ENCODE measurements at regions not wholly inside any gene's neighbourhood (a gene's known extent, or its start where the extent isn't known, plus 50 kb on each side); places are given as distances from the start of the nearest gene placed in this dataset.

DNA sequence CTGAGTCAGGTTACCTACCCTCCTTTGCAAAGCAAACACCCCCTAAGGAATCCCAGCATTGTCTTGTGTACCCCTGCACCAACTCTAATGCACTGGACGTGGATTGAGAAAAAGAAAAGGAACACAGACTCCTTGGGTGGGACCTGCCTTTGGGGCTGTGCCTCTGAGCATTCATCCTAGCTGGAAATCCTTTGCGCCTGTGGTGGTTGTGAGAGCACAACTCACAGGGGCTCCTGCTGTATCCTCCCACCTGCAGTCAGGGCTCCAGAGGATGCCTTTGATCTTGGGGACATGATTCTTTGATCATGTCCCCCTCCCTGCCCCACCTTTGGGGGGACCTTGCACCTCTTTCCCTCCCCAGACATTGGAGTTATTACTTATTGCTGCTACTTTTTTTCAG lies 338.5 kb downstream of the GADD45G start:
- ATAC-seq (no peak), DNase-seq (no peak)
- H3K36me3 ChIP-seq = no peaks in the 10 kb centered on the region
- H3K4me3 ChIP-seq = no peak overlapping the region
- no peak overlapping the region for H3K27ac ChIP-seq
- TF ChIP-seq, protein P1, sequence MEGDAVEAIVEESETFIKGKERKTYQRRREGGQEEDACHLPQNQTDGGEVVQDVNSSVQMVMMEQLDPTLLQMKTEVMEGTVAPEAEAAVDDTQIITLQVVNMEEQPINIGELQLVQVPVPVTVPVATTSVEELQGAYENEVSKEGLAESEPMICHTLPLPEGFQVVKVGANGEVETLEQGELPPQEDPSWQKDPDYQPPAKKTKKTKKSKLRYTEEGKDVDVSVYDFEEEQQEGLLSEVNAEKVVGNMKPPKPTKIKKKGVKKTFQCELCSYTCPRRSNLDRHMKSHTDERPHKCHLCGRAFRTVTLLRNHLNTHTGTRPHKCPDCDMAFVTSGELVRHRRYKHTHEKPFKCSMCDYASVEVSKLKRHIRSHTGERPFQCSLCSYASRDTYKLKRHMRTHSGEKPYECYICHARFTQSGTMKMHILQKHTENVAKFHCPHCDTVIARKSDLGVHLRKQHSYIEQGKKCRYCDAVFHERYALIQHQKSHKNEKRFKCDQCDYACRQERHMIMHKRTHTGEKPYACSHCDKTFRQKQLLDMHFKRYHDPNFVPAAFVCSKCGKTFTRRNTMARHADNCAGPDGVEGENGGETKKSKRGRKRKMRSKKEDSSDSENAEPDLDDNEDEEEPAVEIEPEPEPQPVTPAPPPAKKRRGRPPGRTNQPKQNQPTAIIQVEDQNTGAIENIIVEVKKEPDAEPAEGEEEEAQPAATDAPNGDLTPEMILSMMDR (IDR thresholded peaks at IDR 0.05) = no peak
- H3K9me3 ChIP-seq = no peaks in the 10 kb centered on the region
- peaks cover 0 to 2% of the 10 kb centered on the region in 2 donors for H3K4me1 ChIP-seq
- intact Hi-C loops (cut with DNase I) = no loop called here
- H3K27me3 ChIP-seq = no peaks in the 10 kb centered on the region

DNA sequence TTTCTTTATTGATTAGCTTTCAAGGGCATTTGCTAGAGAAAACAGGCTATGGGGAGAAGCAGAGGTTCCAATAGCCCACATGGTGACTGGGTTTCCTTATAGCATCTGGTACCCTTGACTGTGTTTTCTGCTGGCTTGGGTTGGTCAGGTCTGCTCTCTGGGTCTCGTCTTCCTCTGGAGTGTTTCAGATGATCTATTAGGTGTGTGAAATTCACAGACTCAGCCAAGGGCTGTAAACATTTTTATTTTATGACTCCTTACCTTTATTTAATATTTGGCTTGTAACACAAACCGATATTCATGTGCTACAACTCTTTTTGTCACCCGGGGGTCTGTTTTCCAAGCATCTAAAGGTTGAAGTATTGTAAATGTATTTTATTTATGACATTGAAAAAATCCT lies 338.9 kb downstream of the GADD45G start:
- DNase-seq (no peak), ATAC-seq (no peak)
- intact Hi-C loops (cut with DNase I) = no loop called here
- Histone ChIP-seq H3K36me3 (no peaks in the 10 kb centered on the region), H3K4me3 (no peak overlapping the region), H3K27me3 (no peaks in the 10 kb centered on the region), H3K4me1 (peaks cover 0 to 2% of the 10 kb centered on the region in 2 donors), H3K9me3 (no peaks in the 10 kb centered on the region), H3K27ac (no peak overlapping the region)
- TF ChIP-seq, protein P1 (IDR thresholded peaks at IDR 0.05) = no peak

DNA sequence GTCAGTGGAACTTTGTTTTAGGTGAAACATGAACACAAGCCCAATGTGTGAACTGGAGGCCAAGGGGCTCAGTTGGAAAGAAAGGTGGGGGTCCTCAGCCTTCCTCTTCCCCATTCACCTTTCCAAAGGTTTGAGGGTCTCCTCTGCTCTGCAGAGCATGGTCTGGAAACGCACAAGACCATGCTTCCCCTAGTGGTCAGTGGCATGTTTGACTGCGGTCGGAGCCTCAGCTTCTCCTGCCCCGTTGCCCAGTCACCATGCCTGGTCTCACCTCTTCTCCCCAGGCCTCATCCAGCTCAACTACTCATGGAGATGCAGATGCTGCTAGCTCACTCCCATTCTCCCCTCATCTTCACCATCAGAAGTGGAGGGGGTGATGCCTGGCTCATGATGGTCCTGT lies 340.3 kb downstream of the GADD45G start:
- ATAC-seq (no peak), DNase-seq (no peak)
- H3K27ac ChIP-seq = no peak overlapping the region
- no peaks in the 10 kb centered on the region for H3K27me3 ChIP-seq
- H3K4me3 ChIP-seq = no peak overlapping the region
- peaks cover 0 to 2% of the 10 kb centered on the region in 2 donors for H3K4me1 ChIP-seq
- TF ChIP-seq, protein P1 (IDR thresholded peaks at IDR 0.05) = no peak
- no peaks in the 10 kb centered on the region for H3K9me3 ChIP-seq
- intact Hi-C loops (cut with DNase I) = no loop called here
- no peaks in the 10 kb centered on the region for H3K36me3 ChIP-seq

DNA sequence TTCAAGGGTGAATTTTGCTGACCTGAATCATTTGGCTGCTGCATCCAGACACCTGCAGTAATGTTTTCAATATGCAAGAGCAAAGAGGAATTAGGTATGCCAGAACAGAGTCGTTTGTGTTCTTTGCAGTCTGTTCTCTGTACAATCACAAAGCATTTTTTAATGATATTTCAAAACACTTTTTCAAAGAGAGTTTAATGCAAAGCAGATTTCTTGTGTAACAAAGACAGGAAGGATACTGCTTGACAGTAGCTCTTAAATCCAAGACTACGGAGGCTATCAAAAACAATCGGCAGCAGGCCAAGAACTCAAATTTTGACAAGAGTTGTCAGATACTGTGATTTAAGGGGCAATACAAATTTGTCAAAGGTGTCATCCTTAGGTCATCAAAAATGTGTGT lies 341.9 kb downstream of the GADD45G start:
- Histone ChIP-seq H3K4me1 (peaks cover 0 to under 1% of the 10 kb centered on the region in 2 donors), H3K27ac (no peak overlapping the region), H3K9me3 (no peaks in the 10 kb centered on the region), H3K4me3 (no peak overlapping the region), H3K36me3 (no peaks in the 10 kb centered on the region), H3K27me3 (no peaks in the 10 kb centered on the region)
- TF ChIP-seq, protein P1 (IDR thresholded peaks at IDR 0.05) = no peak
- ATAC-seq (no peak), DNase-seq (no peak)
- intact Hi-C loops (cut with DNase I) = no loop called here

DNA sequence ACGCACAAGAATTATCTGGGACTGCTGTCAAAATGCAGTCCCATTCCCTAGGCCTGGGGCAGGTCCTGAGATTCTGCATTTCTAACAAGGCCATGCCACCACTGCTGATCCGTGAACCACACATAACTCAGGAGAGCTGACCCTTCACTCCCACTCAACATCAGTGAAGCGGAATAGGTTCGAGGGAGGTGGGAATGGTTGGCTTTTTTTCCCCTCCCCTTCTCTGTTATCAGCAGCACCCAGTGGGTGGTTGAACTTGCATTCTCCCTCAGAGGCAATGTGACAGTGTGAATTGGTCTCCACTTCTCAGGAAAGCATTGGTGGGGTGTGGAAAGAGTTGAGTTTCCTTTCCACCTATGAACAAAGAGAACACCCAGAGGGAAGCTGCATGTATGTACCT lies 344.3 kb downstream of the GADD45G start:
- intact Hi-C loops (cut with DNase I) = no loop called here
- DNase-seq = no peak
- no peak overlapping the region for H3K27ac ChIP-seq
- ATAC-seq = no peak
- H3K9me3 ChIP-seq = no peaks in the 10 kb centered on the region
- H3K27me3 ChIP-seq = no peaks in the 10 kb centered on the region
- peaks cover 0 to 5% of the 10 kb centered on the region in 2 donors for H3K4me1 ChIP-seq
- H3K36me3 ChIP-seq = no peaks in the 10 kb centered on the region
- TF ChIP-seq, protein P1 (IDR thresholded peaks at IDR 0.05) = no peak
- no peak overlapping the region for H3K4me3 ChIP-seq
